ENCODE measurements at regions not wholly inside any gene's neighbourhood (a gene's known extent, or its start where the extent isn't known, plus 50 kb on each side); places are given as distances from the start of the nearest gene placed in this dataset.
"Not testable (repeated sequence)": the region's sequence is repeated elsewhere in the genome, so short reads cannot be mapped to it uniquely, and the experiment has no call there.

DNA sequence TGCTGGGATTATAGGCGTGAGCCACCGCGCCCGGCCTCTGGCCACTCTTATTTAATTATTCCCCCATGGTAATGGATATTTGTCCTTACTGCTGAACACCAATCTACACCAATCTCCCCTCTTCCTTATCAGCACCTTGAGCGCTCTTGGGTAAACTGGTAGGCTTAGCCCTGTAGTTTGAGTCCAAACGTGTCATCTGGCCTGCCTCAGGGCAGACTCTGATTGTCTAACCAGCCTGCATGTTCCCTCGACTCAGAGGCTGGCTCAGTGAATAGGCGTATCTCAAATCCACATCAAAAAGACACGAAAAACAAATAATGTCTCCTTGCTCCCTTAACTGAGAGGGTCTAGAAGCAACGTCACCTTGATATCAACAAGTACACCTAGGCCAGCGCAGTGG is 260.9 kb downstream of the TFAP2C start:
- DNase-seq: no peak

DNA sequence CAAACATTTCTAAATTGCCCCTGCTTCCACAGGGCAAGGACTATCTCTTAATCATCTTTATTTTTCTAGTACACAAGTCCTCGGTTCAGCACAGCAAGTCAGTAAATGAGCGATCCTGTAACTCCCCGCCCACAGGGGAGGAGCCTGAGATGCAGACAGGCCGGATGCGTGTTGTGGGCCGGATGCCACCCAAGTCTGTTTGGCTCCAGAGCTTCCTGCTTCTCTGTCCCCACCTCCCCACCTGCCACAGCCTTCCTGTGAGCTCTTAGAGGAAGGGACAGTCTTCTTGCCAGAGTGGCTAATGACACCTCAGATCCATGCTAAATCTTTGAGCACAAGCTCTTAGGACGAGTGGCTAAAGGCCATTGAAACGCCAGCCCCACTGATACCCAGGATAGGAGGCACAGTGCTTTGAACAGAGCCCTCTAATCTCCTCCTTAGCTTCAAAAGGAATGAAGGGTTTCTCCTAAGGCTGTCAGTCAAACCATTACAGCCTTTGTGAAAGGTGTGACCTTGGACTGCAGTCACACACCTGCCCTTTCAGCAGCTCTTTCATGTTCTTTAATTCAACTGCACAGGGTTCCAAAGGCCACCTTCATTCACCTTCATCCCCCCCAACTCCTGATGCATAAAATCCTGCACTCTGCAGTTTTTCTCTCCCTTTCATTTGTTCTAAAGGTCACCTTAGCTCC is 264.3 kb downstream of the TFAP2C start:
- DNase-seq: no peak

DNA sequence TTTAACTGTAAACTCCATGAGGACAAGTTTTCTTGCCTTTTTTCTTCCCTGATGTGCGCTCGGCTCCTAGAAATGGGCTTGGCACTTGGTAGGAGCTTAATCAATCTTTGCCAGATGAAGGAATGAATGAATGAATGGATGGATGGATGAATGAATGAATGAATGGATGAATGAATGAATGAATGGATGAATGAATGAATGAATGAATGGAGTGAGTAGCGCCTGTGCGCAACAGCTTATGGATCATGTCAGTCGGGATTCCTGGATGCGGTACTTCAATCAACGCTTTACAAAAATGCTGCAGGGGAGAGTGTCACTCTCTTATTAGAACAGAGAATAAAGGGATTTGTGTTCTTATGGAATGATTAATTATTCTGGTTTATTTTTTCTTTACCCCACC is 267.3 kb downstream of the TFAP2C start:
- no peak for DNase-seq

DNA sequence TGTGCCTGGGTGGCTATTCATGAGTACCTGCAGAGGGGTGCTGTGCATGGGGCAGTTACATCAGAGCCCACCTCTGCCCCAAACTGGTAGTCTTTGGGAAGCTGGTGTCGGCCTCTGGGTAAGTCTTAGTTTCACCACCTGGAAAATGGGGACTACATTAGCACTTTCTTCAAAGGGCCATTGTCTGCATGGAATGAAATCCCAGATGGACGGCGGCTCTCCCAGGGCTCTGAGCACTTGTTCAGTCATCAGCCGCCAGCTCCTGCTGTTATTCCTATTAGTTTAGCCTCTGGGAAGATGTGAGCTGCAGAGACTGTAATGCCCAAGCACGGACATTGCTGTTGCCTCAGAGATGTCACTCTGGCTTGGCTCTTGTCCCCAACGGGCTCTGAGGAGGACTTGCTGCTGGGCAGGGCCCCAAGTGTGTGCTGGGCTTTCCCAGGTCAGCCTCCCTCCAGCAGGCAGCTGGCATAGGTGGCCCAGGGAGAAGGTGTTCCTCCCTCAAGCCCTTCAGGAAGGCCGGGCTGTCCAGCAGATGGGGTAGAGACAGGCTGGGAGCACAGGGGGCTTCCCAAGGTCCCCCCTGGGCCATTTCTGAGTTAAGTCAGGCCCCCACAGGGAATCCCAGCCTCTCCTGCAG is 268.3 kb downstream of the TFAP2C start:
- DNase-seq: no peak

DNA sequence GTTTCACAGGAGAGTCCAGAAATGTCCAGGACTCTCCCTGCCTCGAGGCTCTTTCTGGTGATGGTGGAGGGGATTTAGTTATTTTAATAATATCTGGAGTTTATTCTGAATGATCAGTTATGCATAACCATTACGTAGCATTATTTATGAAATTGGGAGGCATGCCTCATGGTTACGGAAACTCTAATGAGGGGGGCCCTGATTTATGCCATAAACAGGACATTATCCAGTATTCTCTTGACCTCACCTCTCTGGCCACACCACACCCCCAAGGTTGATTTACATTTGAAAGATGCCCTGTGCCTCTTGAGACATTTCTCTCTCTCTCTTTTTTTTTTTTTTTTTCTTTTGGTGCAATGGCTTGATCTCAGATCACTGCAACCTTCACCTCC is 268.8 kb downstream of the TFAP2C start:
- no peak for DNase-seq

DNA sequence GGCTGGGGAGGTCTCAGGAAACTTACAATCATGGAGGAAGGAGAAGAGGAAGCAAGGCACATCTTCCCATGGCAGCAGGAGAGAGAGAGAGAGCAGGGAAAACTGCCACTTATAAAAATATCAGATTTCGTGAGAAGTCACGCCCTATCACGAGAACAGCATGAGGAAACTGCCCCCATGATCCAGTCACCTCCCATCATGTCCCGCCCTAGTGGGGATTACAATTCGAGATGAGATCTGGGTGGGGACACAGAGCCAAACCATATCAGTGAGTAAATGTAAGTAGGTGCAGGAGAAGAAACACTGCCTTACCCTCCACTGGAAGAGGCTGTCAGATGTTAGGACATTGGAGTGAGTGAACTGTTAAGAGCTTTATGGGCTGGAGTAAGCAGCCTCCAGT is 270.4 kb downstream of the TFAP2C start:
- DNase-seq: no peak

DNA sequence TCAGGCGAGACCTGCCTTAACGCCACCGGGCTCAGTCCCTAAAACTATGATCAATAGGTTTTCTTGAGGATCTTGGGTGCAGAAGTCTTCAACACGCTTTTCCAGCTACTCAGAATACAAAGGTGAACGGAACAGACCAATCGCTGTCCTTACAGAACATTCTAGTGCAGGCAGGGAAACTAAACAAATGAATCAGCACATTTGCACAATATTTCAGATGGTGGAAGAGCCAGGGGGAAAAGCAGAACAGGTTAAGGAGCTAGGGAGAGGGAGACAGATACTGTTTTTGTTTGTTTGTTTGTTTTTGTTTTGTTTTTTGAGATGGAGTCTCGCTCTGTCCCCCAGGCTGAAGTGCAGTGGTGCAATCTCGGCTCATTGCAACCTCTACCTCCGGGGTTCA is 271.1 kb downstream of the TFAP2C start:
- no peak for DNase-seq

DNA sequence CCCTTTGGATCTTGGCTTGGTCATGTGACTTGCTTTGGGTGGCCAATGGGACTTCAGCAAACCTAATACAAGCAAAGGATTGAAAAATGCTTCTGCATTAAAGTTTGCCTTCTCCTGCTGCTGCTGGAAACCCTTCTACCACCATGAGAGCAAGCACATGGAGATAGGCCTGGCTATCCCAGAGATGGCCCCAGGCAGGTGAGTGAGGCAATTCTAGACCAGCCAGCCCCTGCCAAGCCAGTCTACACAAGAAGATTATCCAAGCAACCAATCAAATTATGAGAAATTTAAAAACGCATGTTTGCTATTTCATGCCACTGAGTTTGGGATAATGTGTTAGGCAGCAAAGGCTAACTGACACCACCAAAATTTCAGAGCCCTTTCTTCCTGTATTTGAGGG is 274.3 kb downstream of the TFAP2C start:
- no peak for DNase-seq

DNA sequence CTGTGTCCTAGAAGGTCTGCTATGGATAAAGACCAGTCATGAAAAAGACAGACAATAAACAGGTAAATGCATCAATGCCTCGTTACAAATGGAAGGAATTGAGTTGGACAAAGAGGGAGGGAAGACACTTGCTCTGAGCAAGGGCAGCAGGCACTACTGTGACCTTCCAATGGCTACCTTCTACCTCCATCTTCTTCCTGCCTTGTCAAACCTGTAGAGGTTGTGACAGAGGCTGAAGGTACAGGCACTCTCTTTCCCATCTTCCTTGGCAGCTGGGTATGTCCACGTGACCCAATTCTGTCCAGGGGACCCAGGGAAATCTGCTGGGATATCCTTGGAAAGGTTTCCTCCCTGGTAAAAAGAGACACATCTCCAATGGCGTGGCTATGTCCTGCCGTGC is 274.8 kb downstream of the TFAP2C start:
- no peak for DNase-seq

DNA sequence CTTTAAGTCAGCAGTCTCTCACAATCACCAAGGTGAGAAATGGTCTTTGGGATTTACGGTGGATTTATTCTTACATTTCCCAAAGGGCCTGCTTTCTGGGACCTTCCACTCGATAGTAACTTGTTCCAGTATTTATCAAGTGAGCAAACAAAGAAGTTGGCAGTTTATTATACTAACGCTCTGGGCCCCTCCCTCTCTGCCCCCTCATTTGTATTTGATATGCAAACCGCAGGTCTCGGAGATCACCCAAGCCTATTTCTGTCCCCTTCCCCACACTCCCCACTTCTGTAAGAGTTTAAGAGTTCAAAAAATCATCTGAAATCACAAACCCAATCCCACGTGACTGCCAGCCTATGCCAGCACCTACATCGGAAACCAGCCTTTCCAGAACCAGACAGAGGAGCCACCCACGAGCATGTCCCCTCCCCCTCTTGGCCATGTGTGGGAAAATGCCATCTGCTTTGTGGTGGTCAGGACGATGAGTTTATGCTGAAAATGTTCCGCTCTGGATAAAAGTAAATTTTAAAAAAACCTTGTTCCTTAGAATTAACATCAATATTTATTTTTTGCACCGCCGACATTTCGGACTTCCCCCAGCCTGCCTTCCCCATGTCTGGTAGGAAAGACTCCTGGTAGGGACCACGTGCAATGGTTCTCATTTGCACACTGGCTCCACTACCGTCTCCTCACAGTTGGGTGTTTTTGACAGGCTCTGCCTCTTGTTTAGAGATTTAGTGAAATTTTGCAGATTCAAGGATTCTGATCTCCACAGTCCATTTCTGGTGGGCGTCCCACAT is 281.0 kb downstream of the TFAP2C start:
- DNase-seq: no peak

DNA sequence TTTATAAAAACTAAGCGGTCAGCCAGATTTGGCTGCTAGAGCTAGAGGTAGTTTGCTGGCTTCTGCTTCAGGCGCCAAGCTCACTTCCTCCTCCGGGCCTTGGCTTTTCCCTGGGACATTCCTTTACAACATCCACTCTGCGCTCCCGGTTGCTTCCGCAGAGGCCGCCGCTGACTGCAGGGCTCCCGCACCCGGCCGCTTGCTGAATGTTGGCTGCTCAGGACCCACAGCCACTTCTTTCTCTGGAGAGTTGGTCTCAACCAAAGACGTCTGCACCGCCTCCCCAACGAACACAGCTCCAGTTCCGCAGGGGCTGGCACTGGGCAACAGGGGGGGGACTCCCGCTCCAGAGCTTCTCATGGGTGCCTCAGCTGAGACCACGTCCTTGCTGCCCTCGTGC is 282.8 kb downstream of the TFAP2C start:
- no peak for DNase-seq

DNA sequence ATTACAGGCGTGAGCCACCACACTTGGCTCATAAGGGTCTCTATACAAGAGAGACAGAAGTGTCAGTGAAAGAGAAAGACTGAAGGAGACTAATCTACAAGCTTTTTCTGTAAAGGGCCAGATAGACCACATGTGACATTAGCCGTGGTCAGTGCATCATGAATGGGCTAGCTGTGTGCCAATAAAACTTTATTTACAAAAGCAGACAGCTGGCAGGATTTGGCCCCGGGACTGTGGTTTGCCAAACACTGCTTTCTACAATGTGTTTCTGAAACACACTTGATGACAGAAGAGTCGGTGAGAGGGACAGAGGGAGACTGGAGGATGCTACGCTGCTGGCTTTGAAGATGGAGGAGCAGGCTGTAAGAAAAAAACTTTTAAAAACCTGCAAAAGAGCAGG is 285.4 kb downstream of the TFAP2C start:
- DNase-seq: no peak

DNA sequence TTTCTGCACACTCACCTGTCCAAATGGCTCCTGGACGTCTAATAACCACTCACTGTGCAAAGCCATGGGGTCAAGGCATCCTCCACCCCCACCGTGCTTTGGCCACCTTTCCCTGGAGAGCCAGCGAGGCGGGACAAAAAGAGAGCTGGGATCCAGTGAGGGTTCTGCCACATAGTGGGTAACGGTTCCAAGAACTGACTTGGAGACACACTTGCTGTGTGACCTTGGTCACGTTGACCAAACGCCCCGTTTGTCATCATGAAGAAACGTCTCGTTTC is 287.2 kb downstream of the TFAP2C start:
- DNase-seq: no peak

DNA sequence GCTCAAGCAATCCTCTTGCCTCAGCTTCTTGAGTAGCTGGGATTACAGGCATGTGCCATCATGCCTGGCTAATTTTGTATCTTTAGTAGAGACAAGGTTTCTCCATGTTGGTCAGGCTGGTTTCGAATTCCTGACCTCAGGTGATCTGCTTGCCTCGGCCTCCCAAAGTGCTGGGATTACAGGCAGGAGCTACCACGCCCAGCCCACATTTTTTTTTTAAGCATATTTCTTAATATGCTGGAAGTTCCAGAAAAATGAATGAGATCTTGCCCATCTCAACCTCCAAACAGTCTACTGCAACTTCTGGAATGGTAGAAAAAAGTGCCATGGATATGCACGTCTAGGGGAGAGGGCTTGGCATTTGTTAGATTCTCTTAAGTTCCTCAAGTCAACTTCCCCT is 290.9 kb downstream of the TFAP2C start:
- not testable (repeated sequence) for DNase-seq

DNA sequence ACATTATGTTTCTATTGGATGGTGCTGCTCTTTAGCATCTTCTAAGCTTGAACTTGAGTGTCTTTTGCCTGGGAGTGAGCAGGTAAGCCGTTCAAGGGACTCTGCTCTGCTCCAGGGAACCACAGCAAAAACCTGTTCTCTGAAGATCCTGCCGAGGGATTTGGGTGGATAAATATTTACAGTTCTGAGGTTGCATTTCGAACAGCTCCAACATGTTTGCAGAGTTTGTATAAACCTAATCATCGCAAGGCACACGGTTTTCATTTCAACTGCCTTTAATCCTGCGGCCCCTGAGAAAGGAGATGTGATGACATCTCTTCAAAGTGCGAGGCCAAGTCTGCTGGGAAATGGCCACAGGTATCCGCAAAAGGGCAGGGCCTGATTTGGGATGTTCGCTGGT is 293.4 kb downstream of the TFAP2C start:
- DNase-seq: no peak

DNA sequence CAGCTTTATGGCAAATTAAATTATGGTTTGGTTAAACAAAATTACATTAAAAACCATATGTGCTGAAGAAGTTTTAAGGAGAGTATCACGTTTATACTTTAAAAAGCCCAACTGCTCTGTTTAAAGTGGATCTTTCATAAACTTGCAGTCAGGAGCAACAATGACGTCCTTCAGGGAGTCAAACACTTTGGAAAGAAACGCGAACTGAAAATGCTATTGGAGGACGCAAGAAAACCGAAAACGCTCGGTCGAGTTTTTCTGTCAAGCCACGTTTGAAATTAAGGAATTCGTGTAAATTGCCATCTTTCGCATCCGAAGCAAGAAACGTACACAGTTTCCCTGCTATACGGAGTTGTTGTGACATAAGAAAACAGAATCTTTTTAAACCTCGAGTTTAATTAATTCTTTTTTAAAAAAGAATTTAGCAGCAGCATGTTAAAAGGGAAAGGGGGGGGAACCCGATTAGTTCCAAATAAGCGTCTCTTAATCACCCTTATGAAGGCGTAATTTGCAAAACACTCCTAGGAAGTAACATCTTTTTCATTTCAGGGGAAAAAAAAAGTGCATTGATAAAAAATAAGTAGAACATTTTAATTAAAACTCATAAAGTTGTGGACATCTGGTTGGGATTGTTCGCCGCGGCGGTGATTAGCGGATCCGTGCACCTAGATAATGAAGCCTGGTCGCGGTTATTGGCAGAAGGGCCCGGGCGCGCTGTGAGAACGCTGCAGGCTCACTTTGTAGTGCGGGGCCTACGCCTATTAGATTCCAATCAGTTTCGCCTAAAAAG is 295.4 kb downstream of the TFAP2C start:
- DNase-seq: no peak

DNA sequence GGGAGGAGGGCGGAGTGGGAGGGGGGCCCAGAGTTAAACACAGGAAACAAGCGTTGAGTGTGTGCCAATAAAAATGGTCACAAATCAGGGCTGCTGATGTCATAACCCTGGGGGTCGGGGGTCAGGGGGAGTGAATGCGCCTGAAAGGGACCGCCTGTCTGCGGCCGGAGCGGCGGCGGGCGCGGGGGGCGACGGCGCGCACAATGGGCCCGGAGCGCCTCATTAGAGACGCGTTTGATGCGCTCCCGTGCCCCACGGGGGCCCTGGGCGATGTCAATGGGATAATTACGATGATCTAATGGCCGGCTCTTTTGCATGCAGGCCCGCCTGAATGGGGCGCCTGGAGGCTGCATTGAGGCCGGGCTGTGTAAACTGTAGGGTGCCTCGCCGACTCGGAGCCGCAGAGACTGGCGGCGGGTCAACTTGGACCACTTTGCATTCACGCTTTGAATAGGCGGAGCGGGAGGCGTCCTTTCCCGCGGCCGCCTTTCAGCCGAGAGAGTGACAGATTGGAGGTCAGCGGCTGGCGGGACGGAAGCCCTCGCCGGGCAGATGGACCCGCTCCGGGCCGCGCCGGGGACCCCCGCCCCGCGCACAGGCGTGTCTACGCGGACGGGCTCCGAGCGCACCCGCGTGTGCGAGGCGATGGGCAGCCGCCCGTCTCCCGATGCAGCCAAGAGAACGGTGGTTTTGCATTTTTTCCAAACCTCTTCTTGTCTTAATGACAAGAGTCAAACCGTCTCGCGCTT is 296.1 kb downstream of the TFAP2C start:
- no peak for DNase-seq

DNA sequence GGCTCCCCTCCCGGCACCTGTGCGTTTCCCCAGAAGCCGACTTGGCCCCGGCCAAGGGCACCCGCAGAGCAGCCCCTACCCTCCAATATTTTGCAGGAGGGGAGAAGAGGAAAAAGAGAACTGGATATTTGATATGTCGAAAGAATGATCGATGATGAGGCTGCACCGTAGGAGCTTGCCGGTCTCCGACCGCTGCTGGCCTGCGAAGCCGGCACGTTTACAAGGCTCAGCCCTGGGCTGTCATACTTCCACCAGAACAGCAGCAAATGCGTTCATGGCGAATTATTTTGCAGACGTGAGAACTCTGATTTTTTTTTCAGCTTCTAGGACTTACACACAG is 296.7 kb downstream of the TFAP2C start:
- DNase-seq: no peak

DNA sequence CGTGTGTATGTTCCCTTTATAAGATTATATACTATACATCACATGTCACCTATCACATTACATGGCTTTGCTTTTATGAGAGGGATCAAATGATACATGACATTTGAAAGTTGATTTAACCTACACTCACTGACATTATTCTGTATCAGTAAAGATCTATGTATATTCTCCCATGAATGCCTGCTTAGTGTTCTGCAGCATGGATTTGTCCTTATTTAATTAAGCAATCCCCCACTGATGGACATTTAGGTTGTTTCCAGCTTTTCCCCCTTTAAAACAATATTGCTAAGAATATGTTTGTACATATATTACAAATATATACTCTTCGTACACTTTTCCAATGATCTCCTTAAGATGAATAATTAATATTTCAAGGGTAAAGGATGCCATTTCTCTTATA is 297.4 kb downstream of the TFAP2C start:
- no peak for DNase-seq

DNA sequence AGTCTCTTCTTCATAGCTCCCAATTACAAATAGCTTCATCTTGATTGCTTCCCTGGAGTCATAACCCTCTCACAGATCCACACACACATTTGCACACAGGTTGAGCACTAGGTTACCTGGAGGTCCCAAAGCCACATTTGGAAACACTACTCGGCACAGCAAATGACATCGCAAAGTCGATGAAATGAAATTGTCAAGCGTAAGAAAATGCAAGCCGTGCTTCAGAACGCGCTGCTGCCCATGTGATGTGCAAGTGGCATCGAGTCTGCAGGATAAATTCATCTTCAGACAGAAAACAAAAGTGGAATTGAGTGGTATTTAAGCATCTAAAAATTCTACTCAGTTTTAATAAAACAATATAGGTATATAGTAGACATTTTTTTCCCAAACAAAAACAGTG is 298.0 kb downstream of the TFAP2C start:
- no peak for DNase-seq

DNA sequence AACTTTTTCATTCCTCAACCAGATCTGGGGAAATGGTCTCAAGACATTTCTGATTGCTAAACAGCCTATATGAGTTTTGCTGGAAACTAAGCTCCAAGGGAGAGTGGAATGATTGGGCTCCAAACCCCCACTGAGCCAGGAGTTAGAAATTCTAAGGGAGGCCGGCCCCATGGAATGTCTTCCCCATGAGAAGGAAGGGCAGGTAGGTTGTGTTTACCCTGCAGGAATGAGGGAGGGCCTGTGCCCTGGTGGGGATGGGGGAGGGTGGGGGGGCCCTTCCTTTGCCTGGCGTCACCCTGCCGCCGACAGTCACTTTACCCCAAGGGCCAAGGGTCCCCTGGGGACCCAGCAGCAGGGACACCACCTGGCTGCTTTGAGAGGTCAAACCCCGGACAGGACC is 298.9 kb downstream of the TFAP2C start:
- DNase-seq: no peak

DNA sequence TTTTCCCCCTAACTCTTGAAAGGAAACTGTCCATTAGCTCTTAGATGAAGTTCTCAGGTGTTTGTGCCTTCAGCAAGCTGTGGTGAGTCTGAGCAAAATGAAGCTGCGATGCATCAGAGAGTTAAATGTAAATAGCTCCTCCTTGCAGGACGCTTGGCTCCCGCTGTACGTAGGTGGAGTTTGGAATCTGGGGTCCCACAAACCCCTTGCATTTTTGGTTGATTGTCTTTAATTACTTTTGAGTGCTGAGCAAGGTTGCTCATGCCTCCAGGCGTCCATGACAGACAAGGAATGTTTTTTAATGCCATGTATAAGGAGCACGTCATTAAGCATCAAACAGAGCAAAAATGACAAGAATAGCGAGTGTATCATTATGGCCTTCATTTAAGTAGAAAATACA is 300.5 kb downstream of the TFAP2C start:
- no peak for DNase-seq

DNA sequence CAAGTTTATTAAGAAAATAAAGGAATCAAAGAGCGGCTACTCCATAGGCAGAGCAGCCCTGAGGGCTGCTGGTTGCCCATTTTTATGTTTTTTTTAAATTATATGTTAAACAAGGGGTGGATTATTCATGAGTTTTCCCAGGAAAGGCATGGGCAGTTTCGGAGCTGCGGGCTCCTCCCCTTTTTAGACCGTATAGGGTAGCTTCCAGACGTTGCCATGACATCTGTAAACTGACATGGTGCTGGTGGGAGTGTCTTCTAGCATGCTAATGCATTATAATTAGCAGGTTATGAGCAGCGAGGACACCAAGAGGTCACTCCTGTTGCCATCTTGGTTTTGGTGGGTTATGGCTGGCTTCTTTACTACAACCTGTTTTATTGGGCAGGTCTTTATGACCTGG is 301.8 kb downstream of the TFAP2C start:
- DNase-seq: no peak

Data from CD4-positive, alpha-beta T cell treated with Interleukin-10 for 1 hour (primary cell).